Retinal pigment epithelial cell (primary cell): ENCODE measurements at regions not wholly inside any gene's neighbourhood (a gene's known extent, or its start where the extent isn't known, plus 50 kb on each side); places are given as distances from the start of the nearest gene placed in this dataset.
A peak's percentile ranks its signal among the peaks of the same experiment; 100 is the strongest.

ENCODE experiments used
- DNase-seq: peaks from one replicate; pipeline ENCODE4 v3.0.0-alpha.2; 2010; ENCODE audit warnings: low read depth
- H3K4me3 ChIP-seq: 2 replicates; pipeline ENCODE4 v1.5.1; 2011; ENCODE audit warnings: mild to moderate bottlenecking, low read length, control low read depth, moderate library complexity
- CTCF ChIP-seq: conservative IDR thresholded peaks from 2 replicates; pipeline ENCODE4 v1.5.1; 2011; ENCODE audit warnings: low read depth, low read length, control low read depth, inconsistent platforms

DNA sequence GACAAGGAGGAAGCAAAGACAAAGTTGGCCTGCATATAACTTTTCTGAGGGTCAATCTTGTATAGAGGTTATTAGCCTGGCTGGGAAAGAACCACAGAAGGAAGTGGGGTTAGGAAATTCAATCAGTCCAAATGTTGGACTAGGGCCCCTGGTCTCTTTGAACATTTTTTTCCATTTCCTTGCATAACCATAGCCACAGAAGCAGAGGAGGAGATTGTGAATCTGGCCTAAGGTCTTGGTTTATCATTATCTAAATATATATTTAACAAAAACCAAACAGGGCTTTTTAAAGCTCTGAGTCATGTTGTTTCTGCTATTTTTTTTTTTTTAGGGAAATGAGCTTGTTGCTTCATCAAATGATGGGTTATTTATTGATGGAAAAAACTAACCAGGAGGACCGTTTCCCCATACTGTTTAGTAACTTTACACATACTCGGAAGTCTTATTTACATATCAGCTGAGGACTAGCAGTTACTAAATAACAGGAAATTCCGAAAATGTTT, 97.7 kb upstream of the ACSL4 start:
- no peak for TF ChIP-seq CTCF
- no peak overlapping the region for H3K4me3 ChIP-seq
- no peak for DNase-seq

DNA sequence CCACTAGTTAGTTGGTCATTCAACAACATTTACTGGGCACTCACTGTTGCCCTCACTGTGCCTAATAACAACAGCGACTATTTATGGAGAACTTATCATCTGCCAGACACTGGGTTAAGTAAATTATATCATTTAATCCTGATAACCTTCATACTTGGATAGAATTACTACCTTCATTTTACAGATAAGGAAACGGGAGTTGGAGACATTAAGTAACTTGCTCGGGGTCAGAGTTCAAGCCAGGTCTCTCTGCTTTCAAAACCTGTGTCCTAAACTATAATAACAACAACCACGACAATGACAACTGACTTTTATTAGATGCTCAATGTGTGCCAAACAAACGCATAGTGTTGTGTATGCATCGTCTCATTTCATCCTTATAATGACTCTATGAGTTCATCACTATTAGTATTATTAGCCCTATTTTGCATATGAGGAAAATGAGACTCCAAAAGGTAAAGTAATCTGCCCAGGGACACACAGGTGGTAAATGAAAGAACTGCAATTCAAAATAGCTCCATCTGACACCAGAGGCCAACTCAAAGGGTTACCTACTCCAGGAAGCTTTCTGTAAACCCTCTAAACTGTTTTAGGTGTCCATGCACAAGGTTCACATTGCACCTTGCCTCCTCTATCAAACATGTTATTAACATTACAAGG, 98.4 kb upstream of the ACSL4 start:
- TF ChIP-seq CTCF, result no peak
- H3K4me3 ChIP-seq, result no peak overlapping the region
- no peak for DNase-seq

DNA sequence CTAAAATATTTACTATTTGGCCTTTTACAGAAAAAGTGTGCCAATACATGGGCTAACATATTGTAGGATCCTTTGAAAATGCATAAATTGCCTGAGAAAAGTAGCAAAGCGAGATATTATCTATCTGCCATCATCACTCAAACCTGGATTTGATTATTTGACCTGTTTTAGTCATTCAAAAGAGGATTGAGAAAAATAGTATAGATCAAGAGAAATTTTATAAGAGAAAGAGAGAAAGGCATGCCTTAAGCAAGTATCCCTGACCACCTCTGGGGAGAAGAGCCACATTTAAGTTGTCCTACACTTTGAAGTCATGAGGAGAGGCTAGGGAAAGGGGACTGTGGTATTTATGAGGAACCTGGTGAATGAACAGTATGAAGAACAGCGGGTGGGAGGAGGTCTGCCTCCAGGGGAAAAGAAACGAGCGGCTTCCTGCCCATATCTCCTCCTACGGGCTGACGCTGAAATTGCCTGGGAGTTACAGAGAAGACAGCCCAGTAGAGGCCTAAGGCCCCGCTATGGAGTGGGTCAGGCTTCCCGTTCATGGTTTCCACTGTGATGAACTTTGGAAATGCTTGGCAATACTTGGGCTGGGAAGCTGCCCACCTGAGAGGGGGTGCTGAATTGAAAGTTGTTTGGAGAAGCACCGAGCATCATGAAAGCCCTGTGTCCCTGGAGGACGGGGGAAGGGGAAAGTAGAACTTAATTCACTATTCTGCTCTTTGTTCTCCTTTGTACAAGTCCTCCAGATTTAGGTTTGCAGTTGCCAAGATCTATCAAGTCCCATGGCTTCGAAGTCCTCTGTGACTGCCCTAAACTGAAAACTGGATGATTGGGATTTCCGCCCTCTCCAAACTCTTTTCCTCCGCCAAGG, 106.9 kb upstream of the ACSL4 start:
- DNase-seq, result no peak
- no peak for TF ChIP-seq CTCF
- H3K4me3 ChIP-seq, result no peak overlapping the region

GRCh38 chrX:109840585-109840984, 107.5 kb upstream of the ACSL4 start:
- no peak for TF ChIP-seq CTCF
- peak; percentile 83 for DNase-seq
- H3K4me3 ChIP-seq, result no peak overlapping the region

DNA sequence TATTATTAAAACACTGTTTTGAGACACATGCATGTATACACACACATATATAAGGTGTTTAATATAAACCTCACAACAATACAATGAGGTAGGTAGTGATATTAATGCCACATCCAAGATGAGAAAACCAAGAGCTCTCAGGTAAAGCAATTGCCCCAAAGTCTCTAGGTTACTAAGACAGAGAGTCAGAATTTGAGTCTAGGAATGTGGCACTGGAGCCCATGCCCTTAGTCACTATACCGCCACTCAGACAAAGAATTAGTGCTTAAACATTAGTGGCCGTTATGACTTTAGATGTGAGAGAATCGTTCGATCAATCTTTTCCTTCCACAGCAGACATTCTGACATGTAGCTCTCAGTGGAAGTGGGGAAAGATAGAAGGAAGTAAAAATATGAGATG, 108.2 kb upstream of the ACSL4 start:
- no peak for TF ChIP-seq CTCF
- no peak overlapping the region for H3K4me3 ChIP-seq
- no peak for DNase-seq

DNA sequence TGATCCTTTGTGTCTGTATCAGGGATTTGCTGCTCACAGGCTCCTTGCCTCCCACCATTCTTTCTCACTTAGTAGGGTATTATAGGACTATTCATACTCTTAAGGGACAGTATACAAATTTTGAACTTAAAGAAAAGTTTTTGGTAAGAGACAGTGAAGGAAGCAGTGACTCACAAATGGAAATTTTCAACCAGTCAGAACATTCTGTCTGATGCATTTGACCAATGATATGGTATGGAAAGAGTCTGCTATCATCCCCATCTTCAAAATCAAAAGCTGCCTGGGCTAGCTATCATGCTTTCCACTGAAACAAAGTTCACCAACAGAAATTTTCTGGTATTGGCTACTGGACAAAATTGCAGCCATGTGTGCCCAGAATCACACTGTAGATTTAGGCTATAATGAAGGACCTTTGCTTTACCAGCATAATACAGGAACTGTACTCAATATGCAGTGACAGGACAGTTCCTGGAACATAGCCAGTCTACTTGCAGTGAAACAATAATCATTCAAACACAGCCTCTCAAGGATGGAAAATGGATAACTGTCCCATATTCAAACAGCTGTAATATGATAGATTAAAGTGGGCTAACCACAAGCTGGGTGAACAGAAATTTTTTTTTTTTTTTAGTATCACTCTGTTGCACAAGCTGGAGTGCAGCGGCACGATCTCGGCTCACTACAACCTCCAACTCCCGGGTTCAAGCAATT, 109.0 kb upstream of the ACSL4 start:
- no peak overlapping the region for H3K4me3 ChIP-seq
- no peak for DNase-seq
- TF ChIP-seq CTCF, result no peak
